ENCODE measurements at regions not wholly inside any gene's neighbourhood (a gene's known extent, or its start where the extent isn't known, plus 50 kb on each side); places are given as distances from the start of the nearest gene placed in this dataset.

DNA sequence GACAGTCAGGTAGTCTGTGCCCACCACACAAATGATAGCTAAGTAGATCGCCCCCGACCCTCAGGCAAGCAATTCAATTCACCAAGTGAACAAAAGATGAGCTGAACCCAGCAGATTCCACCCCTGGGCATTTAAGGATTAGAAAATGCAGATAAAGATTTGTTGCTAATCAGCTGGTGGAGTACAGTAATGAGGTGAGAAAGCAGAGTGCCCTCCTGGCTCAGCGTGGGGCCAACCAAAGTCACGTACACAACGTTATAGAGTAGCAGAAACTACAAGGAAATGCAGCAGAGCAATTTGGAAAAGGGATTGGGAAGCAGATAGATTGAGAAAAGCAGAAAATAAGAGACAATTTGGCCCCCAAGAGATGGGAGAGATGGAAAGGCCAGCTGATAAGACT, 91.2 kb downstream of the SOX9 start:
- Histone ChIP-seq H3K27ac (ENCODE audit: low read depth, low read length) (no peak overlapping the region), H3K36me3 (ENCODE audit: insufficient read depth, low read length) (no peaks in the 10 kb centered on the region), H3K27me3 (ENCODE audit: insufficient read depth, low read length) (0 out of 2 replicates have a peak, but pooled peaks cover 3% of the 10 kb centered on the region), H3K4me3 (ENCODE audit: low read length) (no peak overlapping the region), H3K9ac (ENCODE audit: low read depth, low read length) (no peak overlapping the region), H3K9me3 (ENCODE audit: insufficient read depth, low read depth, low read length) (no peaks in the 10 kb centered on the region), H3K4me1 (ENCODE audit: insufficient read depth, low read length) (peaks cover 3% of the 10 kb centered on the region; the same call in 1 of the 2 replicates)
- WGBS: 65% methylated on average over 5 of the region's 5 CpGs

- Histone ChIP-seq H3K4me1 (ENCODE audit: insufficient read depth, low read length) (peaks cover 9% of the 10 kb centered on the region; the same call in 1 of the 2 replicates), H3K36me3 (ENCODE audit: insufficient read depth, low read length) (no peaks in the 10 kb centered on the region), H3K4me3 (ENCODE audit: low read length) (no peak overlapping the region), H3K27ac (ENCODE audit: low read depth, low read length) (no peak overlapping the region), H3K9me3 (ENCODE audit: insufficient read depth, low read depth, low read length) (no peaks in the 10 kb centered on the region), H3K27me3 (ENCODE audit: insufficient read depth, low read length) (peaks cover 37% of the 10 kb centered on the region), H3K9ac (ENCODE audit: low read depth, low read length) (no peak overlapping the region)
- 95% methylated on average over 2 of the region's 2 CpGs for WGBS
These were observed 94.7 kb downstream of the SOX9 start for GRCh38 chr17:72215490-72215889.

DNA sequence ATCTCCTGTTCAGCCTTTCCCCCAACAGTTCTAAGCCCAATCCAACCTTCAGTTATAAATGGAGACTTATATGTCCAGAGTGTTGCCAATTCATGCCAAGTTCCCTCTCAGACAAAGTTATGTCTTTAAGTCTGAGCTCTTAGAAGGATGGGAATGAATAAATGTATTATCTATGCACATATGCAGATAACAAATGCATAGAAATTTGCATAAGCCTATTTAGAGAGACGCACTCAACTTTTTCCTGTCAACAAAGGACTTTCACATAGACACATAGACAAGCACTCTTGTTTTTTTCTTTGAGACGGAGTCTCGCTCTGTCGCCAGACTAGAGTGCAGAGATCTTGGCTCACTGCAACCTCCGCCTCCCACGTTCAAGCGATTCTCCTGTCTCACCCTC, 95.1 kb downstream of the SOX9 start:
- Histone ChIP-seq H3K27me3 (ENCODE audit: insufficient read depth, low read length) (peaks cover 42% of the 10 kb centered on the region), H3K4me1 (ENCODE audit: insufficient read depth, low read length) (peaks cover 10% of the 10 kb centered on the region; the same call in 1 of the 2 replicates), H3K9me3 (ENCODE audit: insufficient read depth, low read depth, low read length) (no peaks in the 10 kb centered on the region), H3K27ac (ENCODE audit: low read depth, low read length) (no peak overlapping the region), H3K9ac (ENCODE audit: low read depth, low read length) (no peak overlapping the region), H3K36me3 (ENCODE audit: insufficient read depth, low read length) (no peaks in the 10 kb centered on the region), H3K4me3 (ENCODE audit: low read length) (no peak overlapping the region)
- WGBS: 96% methylated on average over 7 of the region's 7 CpGs

GRCh38 chr17:72219137-72219823, 98.5 kb downstream of the SOX9 start:
- H3K9ac ChIP-seq (ENCODE audit: low read depth, low read length): no peak overlapping the region
- H3K4me1 ChIP-seq (ENCODE audit: insufficient read depth, low read length): peaks cover 19% of the 10 kb centered on the region
- peaks cover 72% of the 10 kb centered on the region for H3K27me3 ChIP-seq (ENCODE audit: insufficient read depth, low read length)
- H3K9me3 ChIP-seq (ENCODE audit: insufficient read depth, low read depth, low read length): no peaks in the 10 kb centered on the region
- peak overlapping the region; percentile 57 for H3K4me3 ChIP-seq (ENCODE audit: low read length)
- no peak overlapping the region for H3K27ac ChIP-seq (ENCODE audit: low read depth, low read length)
- WGBS: 3% methylated on average over 23 of the region's 23 CpGs
- H3K36me3 ChIP-seq (ENCODE audit: insufficient read depth, low read length): no peaks in the 10 kb centered on the region

GRCh38 chr17:72219824-72220493, 99.1 kb downstream of the SOX9 start:
- no peaks in the 10 kb centered on the region for H3K9me3 ChIP-seq (ENCODE audit: insufficient read depth, low read depth, low read length)
- H3K4me1 ChIP-seq (ENCODE audit: insufficient read depth, low read length): peaks cover 19% of the 10 kb centered on the region
- no peak overlapping the region for H3K27ac ChIP-seq (ENCODE audit: low read depth, low read length)
- H3K9ac ChIP-seq (ENCODE audit: low read depth, low read length): no peak overlapping the region
- H3K27me3 ChIP-seq (ENCODE audit: insufficient read depth, low read length): peaks cover 74% of the 10 kb centered on the region
- no peaks in the 10 kb centered on the region for H3K36me3 ChIP-seq (ENCODE audit: insufficient read depth, low read length)
- H3K4me3 ChIP-seq (ENCODE audit: low read length): peak overlapping the region; percentile 57
- under 1% methylated on average over 22 of the region's 22 CpGs for WGBS

DNA sequence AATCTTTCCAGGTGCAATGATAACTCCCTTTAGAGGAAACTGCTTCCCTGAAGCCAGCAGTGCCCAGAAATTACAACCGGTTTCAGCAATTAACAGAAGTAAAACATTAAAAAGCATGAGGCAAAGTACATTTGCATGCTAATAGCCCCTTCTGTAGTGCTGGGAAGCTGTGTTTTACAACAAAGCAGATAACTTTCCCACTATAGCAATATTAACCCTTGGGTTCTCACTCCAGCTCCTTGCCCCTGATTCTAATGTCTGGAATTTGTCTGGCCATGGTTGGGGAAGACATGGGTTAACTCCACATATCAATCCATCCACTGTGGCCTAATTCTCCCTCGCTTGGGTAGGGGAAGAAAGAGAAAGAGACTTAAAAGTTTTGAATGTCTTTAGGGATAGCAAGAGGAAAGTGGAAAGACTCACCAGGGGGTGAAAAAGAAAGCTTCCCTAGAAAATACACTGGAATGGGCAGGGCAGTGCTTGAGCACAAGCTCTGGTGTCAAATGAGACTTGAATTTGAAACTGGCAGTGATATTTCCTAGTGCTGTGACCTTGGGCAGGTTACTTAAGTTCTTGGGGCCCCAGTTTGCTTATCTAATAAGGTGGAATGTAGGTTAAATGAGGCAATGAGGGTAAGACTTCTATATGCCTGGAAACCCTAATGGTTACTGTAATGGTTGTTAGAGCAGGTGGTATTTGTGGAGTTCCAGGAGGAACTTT, 102.0 kb downstream of the SOX9 start:
- H3K27me3 ChIP-seq (ENCODE audit: insufficient read depth, low read length): peaks cover 64% of the 10 kb centered on the region
- no peaks in the 10 kb centered on the region for H3K36me3 ChIP-seq (ENCODE audit: insufficient read depth, low read length)
- WGBS: 4% methylated on average over 2 of the region's 2 CpGs
- no peak overlapping the region for H3K4me3 ChIP-seq (ENCODE audit: low read length)
- H3K9ac ChIP-seq (ENCODE audit: low read depth, low read length): no peak overlapping the region
- H3K9me3 ChIP-seq (ENCODE audit: insufficient read depth, low read depth, low read length): no peaks in the 10 kb centered on the region
- peaks cover 19% of the 10 kb centered on the region for H3K4me1 ChIP-seq (ENCODE audit: insufficient read depth, low read length)
- H3K27ac ChIP-seq (ENCODE audit: low read depth, low read length): no peak overlapping the region; the same call in 1 of the 2 replicates

GRCh38 chr17:72223866-72224291, 103.1 kb downstream of the SOX9 start:
- H3K27ac ChIP-seq (ENCODE audit: low read depth, low read length): no peak overlapping the region
- peaks cover 19% of the 10 kb centered on the region for H3K4me1 ChIP-seq (ENCODE audit: insufficient read depth, low read length)
- H3K36me3 ChIP-seq (ENCODE audit: insufficient read depth, low read length): no peaks in the 10 kb centered on the region
- 93% methylated on average over 11 of the region's 11 CpGs for WGBS
- peaks cover 53% of the 10 kb centered on the region for H3K27me3 ChIP-seq (ENCODE audit: insufficient read depth, low read length)
- no peaks in the 10 kb centered on the region for H3K9me3 ChIP-seq (ENCODE audit: insufficient read depth, low read depth, low read length)
- H3K9ac ChIP-seq (ENCODE audit: low read depth, low read length): no peak overlapping the region
- H3K4me3 ChIP-seq (ENCODE audit: low read length): no peak overlapping the region

GRCh38 chr17:72226322-72226721, 105.5 kb downstream of the SOX9 start:
- Histone ChIP-seq H3K4me1 (ENCODE audit: insufficient read depth, low read length) (peaks cover 12% of the 10 kb centered on the region), H3K4me3 (ENCODE audit: low read length) (no peak overlapping the region), H3K27ac (ENCODE audit: low read depth, low read length) (no peak overlapping the region), H3K9ac (ENCODE audit: low read depth, low read length) (no peak overlapping the region), H3K9me3 (ENCODE audit: insufficient read depth, low read depth, low read length) (no peaks in the 10 kb centered on the region), H3K27me3 (ENCODE audit: insufficient read depth, low read length) (peaks cover 29% of the 10 kb centered on the region), H3K36me3 (ENCODE audit: insufficient read depth, low read length) (no peaks in the 10 kb centered on the region)
- 89% methylated on average over 3 of the region's 3 CpGs for WGBS

GRCh38 chr17:72233986-72234385, 113.2 kb downstream of the SOX9 start:
- H3K36me3 ChIP-seq (ENCODE audit: insufficient read depth, low read length): no peaks in the 10 kb centered on the region
- 87% methylated on average over 3 of the region's 3 CpGs for WGBS
- H3K27ac ChIP-seq (ENCODE audit: low read depth, low read length): no peak overlapping the region
- no peak overlapping the region for H3K9ac ChIP-seq (ENCODE audit: low read depth, low read length)
- no peaks in the 10 kb centered on the region for H3K27me3 ChIP-seq (ENCODE audit: insufficient read depth, low read length)
- H3K4me3 ChIP-seq (ENCODE audit: low read length): no peak overlapping the region
- H3K9me3 ChIP-seq (ENCODE audit: insufficient read depth, low read depth, low read length): no peaks in the 10 kb centered on the region
- H3K4me1 ChIP-seq (ENCODE audit: insufficient read depth, low read length): peaks cover 14% of the 10 kb centered on the region

DNA sequence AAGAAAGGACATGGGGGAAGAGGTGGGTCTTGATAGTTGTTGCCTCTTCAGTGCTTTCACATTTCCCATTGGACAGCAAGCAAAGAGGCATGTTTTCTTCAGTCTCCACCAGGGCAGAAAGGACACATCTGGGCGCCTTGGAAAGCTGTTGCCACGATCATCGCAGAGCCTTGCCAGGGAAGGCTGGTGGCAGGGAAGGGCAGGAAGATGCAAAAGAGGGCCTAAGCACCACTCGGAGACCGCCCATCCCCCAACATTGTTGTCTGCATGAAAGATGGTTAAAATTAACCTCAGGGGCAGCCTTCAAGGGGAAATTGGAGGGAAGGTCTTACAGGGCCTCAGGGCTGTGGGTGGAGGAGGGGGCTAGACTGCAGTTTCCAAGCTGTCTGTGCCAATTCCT, 114.2 kb downstream of the SOX9 start:
- H3K36me3 ChIP-seq (ENCODE audit: insufficient read depth, low read length): no peaks in the 10 kb centered on the region
- no peaks in the 10 kb centered on the region for H3K27me3 ChIP-seq (ENCODE audit: insufficient read depth, low read length)
- H3K27ac ChIP-seq (ENCODE audit: low read depth, low read length): no peak overlapping the region
- no peaks in the 10 kb centered on the region for H3K9me3 ChIP-seq (ENCODE audit: insufficient read depth, low read depth, low read length)
- peaks cover 14% of the 10 kb centered on the region for H3K4me1 ChIP-seq (ENCODE audit: insufficient read depth, low read length)
- H3K9ac ChIP-seq (ENCODE audit: low read depth, low read length): no peak overlapping the region; the same call in 1 of the 2 replicates
- WGBS: 68% methylated on average over 5 of the region's 5 CpGs
- no peak overlapping the region for H3K4me3 ChIP-seq (ENCODE audit: low read length)

- no peaks in the 10 kb centered on the region for H3K9me3 ChIP-seq (ENCODE audit: insufficient read depth, low read depth, low read length)
- 70% methylated on average over 13 of the region's 13 CpGs for WGBS
- H3K4me1 ChIP-seq (ENCODE audit: insufficient read depth, low read length): peaks cover 14% of the 10 kb centered on the region
- no peak overlapping the region for H3K4me3 ChIP-seq (ENCODE audit: low read length)
- no peaks in the 10 kb centered on the region for H3K27me3 ChIP-seq (ENCODE audit: insufficient read depth, low read length)
- H3K27ac ChIP-seq (ENCODE audit: low read depth, low read length): no peak overlapping the region
- H3K36me3 ChIP-seq (ENCODE audit: insufficient read depth, low read length): no peaks in the 10 kb centered on the region
- H3K9ac ChIP-seq (ENCODE audit: low read depth, low read length): no peak overlapping the region
These were observed 116.3 kb downstream of the SOX9 start for GRCh38 chr17:72236980-72237633.

All from HUES64 (cell line).